Right ventricle myocardium inferior (tissue), 1 donor: ENCODE measurements at regions not wholly inside any gene's neighbourhood (a gene's known extent, or its start where the extent isn't known, plus 50 kb on each side); places are given as distances from the start of the nearest gene placed in this dataset.

Source experiments
- ATAC-seq: fragments of 200-7000 bp; cut with Tn5 transposase; one replicate; pipeline ENCODE4 v1.9.1; 2020; ENCODE audit warnings: mild to moderate bottlenecking, moderate library complexity
- DNase-seq: peaks from one replicate; pipeline ENCODE4 v3.0.0; 2021; ENCODE audit errors: missing footprints
- intact Hi-C: fragments of 100-400 bp; cut with DNase I; formaldehyde crosslinking; loops from one replicate; pipeline ENCODE4 v1.11.0; 2022
- donor health status: DM: no; HTN: yes; CAD: no; lungs with severe emphysema.

DNA sequence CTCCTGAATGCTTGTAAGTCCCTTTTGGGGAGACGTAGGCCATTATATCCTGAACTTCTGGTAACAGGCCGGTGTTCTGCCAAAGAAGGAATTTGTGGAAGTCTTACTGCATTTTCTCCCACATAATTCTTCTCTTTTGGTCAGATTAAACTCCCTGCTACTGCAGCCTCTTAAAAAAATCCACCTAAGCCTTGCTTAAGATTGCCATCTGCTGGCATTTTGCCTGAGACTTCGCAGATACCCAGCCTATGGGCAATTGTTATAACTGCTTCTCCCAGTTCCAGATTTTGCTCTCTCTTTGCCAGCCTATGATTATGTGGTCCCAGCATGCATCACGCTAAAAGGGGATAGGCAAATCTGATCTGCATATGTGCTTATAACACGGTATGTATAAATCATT, 391.6 kb upstream of the CHD1 start:
- intact Hi-C loops: no loop called here
- ATAC-seq: no peak
- DNase-seq: no peak

DNA sequence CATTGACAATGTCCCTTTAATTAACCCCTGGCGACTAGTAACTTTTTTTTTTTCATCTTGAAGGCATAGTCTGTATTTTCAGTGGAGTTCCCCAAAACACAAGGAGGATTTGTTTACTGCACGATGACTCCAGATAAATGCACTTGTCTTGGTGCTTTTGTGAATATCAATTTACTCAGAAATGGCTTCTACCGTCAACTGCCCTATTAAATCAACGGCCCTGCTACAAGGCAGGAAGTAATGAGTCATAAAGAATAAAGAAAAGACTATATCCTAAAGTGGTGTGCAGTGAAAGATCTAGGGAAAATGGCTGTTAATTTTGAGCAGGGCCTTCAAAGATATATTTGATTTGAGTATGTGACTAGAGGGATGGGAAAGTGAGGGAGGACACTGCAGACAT, 388.3 kb upstream of the CHD1 start:
- no peak for ATAC-seq
- no peak for DNase-seq
- intact Hi-C loops: no loop called here

DNA sequence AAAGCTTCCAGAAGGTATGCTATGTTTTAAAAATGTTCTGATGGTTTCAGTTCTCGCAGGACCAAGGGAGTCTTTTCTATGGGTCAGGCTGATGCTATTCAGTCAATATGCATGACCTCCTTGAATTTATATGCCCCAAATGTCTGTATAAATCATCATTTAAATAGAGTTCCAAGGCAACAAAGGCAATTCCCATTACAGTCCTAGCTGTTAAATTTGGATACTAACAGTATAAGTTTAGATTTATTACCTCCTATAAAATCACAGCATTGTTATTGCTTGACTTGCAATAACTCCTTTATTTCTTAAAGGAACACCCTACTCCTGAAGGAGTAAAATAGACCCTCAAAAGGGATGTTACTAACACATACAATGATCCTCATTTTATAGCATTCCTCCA, 387.7 kb upstream of the CHD1 start:
- intact Hi-C loops: no loop called here
- DNase-seq (no peak), ATAC-seq (no peak)

GRCh38 chr5:99315413-99316183, 386.8 kb upstream of the CHD1 start:
- ATAC-seq (no peak), DNase-seq (no peak)
- intact Hi-C loops: no loop called here

DNA sequence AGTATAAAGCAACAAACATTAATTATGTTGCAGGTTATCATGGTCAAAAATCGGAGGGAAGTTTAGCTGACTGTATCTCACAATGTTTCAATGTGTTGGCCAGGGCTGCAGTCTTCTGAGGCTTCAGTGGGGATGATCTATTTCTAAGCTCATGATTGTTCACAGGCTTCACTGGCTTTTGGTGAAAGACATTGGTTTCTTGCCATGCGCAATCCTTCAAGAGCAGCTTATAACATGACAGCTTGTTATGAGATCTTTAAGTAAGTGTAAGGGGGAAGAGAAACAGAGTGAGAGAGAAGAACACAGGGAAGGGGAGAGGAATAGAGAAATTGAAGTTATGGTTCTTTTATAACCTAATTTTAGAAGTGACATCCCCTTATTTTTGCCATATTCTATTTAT, 385.9 kb upstream of the CHD1 start:
- DNase-seq: no peak
- ATAC-seq: no peak
- intact Hi-C loops: no loop called here

- DNase-seq (no peak), ATAC-seq (no peak)
- intact Hi-C loops: no loop called here
These were observed 379.3 kb upstream of the CHD1 start for GRCh38 chr5:99308131-99308530.

DNA sequence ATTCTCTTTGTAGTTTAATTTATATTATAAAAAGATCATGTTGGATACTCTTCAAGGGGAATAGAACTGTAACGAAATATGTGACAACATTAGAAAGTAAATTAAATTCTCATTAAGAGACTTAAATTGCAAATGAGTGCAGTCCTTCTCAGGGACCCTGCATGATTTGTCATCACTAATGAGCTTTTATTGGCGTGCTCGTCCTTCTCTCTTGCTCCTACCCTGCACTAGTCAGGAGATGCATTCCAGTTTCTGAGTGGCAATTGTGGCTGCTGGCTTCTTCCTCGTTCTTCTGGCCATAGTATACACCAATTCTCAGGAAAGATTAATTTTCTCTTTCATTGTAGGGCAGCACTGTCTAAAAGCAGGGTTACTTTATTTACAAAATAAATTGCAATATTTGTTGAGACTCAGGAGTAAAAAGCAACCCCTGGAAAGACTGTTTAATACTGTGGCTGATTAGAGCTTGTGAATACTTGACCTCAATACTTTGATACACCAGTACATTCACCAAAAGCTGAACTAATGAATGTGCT, 376.3 kb upstream of the CHD1 start:
- no peak for ATAC-seq
- DNase-seq: no peak
- intact Hi-C loops: no loop called here

DNA sequence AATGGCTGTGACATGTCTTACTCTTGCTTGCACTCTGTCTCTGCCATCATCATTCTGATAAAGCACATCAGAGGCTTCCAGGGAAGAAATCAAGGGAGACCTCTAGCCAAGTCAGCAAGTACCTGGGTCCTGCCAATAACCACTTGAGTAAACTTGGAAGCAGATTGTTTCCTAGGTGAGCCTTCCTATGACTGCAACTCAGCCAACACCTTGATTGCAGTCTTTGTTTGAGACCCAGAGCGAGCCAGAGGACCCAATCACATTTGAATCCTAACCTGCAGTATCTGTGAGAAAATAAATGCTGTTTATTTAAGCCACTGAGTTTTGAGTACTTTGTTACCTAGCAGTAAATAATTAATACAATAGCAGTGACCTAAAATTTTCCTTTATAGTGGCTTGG, 356.8 kb upstream of the CHD1 start:
- intact Hi-C loops: no loop called here

GRCh38 chr5:99275128-99275527, 346.3 kb upstream of the CHD1 start:
- intact Hi-C loops: no loop called here
- no peak for ATAC-seq

More for the DNA sequence above, 356.8 kb upstream of the CHD1 start:
- ATAC-seq (no peak), DNase-seq (no peak)

GRCh38 chr5:99272576-99272975, 343.8 kb upstream of the CHD1 start:
- ATAC-seq (no peak), DNase-seq (no peak)
- intact Hi-C loops: no loop called here

More at GRCh38 chr5:99275128-99275527, 346.3 kb upstream of the CHD1 start:
- DNase-seq: no peak

- ATAC-seq (no peak), DNase-seq (no peak)
- intact Hi-C loops: no loop called here
These were observed 330.0 kb upstream of the CHD1 start for GRCh38 chr5:99258819-99259218.

DNA sequence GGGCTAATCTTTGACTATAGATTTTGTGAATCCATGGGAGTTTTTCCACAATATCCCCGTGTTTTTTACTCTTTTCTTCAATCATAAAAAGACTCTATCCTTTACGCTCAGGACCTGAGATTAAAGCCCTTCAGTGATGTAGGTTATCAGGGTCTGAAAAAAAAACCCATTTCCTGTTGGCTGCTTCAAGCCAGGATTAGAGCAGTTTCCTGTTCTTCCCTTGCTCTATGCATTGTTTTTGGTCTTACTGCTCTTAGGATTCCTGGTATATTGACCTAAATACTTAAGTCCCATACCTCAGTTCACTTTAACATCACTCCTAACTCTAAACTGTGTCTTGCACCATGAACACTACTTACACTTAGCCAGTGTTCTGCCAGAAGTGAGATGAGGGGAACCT, 319.3 kb upstream of the CHD1 start:
- no peak for DNase-seq
- no peak for ATAC-seq
- intact Hi-C loops: no loop called here

GRCh38 chr5:99247346-99247745, 318.5 kb upstream of the CHD1 start:
- DNase-seq (no peak), ATAC-seq (no peak)
- intact Hi-C loops: no loop called here

- DNase-seq (no peak), ATAC-seq (no peak)
- intact Hi-C loops: no loop called here
These were observed 314.3 kb upstream of the CHD1 start for GRCh38 chr5:99243111-99243510.

DNA sequence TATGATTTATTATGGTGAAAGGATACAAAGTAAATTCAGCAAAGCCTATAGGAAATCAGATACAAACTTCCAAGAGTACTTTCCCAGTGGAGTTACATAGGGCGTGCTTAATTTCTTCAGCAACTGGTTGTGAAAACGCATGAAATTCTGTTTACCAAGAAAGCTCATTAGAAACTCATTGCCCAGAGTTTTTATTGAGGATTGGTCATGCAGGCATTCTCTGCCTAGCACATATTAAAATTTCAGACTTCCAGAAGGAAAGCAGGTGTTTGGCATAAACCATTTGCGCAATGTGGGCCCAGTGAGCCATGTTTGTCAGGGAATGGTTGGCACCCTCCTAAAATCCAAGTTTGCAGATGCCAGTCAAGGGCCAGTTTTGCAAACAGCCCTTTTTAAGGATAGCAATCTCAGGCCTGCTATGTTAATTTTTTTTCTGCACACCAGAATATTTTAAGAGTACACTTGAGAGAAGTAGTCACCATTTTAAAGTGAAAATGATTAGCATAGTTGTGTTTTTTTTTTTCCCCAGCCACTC, 311.1 kb upstream of the CHD1 start:
- ATAC-seq: no peak
- no peak for DNase-seq
- intact Hi-C loops: no loop called here

DNA sequence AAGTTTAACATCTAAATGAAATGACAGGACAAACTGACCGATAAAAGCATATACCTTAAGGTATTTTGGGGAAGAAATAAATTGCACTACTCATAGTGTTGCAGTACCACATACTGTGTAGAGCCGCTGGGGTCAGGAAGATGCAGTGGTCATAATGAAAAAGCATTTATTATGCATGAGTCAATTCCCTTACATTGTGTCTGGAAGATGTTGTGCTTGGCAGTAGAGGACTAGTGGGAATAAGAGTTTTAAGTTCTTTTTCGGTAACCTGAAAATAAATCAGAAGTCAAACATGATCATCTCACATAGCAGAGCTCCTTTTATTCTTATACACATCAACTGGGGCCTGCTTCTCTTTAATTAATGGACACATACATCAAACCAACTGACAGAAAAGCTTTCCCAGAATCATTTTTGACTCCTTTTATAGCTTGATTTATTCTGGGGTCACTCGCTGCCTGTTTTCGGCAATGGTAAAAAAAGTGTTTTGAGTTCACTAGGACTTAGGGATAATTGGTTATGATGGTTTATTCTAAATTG, 262.5 kb upstream of the CHD1 start:
- intact Hi-C loops: no loop called here
- no peak for ATAC-seq
- DNase-seq: no peak

- ATAC-seq: no peak
- DNase-seq: no peak
- intact Hi-C loops: no loop called here
These were observed 258.8 kb upstream of the CHD1 start for GRCh38 chr5:99187611-99188010.

DNA sequence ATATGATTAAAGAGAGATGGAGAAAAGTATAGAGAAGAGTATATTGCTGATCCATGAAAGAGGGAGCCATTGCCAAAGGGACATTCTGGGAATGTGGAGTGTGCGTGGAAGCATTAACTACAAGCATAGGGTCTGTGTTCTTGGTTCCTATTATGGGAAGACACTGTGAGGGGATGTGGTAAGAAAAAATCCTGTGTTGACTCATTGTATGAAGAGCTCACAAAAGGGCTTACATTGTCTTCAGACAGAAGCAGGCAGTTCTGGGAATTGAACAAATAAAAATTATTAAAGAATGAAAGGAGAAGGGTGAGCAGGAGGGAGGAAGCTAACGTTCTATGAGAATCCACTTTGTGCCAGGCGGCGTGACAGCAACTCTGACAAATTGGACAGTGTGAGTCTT, 250.4 kb upstream of the CHD1 start:
- DNase-seq: no peak
- ATAC-seq: no peak
- intact Hi-C loops: no loop called here

DNA sequence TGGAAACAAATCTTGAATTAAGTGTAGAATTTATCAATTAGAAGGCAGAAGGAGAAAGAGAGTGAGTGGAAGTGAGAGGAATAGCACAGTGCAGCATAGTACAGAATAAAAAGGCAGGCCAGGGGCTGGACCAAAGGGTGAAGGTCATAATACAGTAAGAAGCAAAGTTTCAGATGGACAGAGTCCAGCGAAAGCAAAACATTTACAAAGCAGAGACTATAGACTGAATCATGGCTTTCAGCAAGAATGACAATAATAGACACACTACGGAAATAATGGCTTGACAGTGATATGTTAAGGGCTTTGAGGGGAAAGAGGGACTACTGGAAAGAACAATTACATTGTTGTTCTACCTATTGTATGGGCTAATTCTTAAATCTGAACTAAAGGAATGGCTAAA, 249.0 kb upstream of the CHD1 start:
- DNase-seq (no peak), ATAC-seq (no peak)
- intact Hi-C loops: no loop called here

DNA sequence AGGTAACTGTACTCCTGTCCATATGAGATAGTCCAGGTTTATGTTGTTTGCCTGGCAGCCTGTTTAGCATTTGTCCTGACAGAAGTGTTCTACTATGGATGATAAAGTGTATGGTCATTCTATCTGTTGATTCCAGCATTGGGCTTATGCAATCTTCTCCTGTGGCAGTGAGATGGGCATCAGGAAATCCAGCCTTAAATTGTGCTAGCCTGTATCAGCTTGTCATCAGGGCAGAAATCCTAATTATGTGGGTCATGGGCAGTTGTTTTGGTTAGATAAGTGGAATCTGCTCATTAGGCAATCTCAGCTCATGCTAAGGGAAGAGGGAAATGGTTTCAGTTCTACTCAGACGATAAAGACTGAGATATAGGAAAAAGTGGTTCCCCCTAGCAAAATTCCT, 247.4 kb upstream of the CHD1 start:
- DNase-seq (no peak), ATAC-seq (no peak)
- intact Hi-C loops: no loop called here
